NCI-H510A treated with DMSO at 0.1 percent for 48 hours (cell line): ENCODE measurements at regions not wholly inside any gene's neighbourhood (a gene's known extent, or its start where the extent isn't known, plus 50 kb on each side); places are given as distances from the start of the nearest gene placed in this dataset.
"Not testable (repeated sequence)": the region's sequence is repeated elsewhere in the genome, so short reads cannot be mapped to it uniquely, and the experiment has no call there.

Experiments
- DNase-seq: peaks from one replicate; lab custom pipeline; 2025; lab: John Stamatoyannopoulos, UW

DNA sequence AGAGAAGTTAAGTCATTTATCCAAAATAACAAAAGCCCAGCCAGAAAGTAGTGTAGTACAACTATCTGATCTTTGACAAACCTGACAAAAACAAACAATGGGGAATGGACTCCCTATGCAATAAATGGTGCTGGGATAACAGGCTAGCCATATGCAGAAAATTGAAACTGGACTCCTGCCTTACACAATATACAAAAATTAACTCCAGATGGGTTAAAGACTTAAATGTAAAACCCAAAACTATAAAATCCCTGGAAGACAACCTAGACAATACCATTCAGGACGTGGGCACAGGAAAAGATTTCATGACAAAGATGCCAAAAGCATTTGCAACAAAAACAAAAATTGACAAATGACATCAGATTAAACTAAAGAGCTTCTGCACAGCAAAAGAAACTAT lies 561.4 kb upstream of the CHAC2 start:
- DNase-seq = not testable (repeated sequence)

DNA sequence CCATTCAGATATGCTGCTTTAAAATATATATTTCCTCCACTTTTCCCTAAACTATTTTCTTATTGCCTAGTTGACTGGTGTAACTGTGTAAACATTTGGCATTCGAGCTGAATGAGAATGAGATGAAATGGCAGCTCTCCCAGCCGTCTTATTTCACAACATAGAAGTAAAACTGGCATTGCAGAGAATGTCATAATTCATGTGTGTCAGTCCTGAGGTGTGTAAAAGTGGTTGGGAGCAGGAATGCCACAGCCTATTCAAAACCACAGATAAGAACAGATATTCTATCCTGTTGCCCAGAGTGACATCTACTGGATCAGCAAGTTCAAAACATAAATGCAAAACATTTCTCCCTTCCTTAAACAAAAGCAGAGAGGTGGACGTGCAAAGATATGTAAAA lies 565.5 kb upstream of the CHAC2 start:
- DNase-seq = peak; percentile 63

DNA sequence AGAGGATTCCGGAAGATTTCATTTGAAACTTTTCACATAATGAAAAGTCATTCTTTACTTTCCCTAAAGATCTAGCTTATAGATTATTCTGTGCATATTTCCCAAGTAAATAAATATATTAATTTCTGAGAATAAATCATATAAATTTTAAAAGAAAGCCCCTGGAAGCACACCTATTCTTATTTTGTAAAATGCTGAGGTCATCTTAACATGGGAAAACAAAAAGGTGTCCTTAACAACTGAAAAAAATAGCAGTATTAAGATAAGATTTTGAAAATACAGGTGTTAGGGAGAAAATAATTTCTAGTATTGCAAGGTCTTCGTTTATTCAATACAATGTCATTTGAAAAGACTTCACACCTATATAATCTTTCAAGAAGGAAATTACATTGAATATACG lies 567.5 kb upstream of the CHAC2 start:
- no peak for DNase-seq

DNA sequence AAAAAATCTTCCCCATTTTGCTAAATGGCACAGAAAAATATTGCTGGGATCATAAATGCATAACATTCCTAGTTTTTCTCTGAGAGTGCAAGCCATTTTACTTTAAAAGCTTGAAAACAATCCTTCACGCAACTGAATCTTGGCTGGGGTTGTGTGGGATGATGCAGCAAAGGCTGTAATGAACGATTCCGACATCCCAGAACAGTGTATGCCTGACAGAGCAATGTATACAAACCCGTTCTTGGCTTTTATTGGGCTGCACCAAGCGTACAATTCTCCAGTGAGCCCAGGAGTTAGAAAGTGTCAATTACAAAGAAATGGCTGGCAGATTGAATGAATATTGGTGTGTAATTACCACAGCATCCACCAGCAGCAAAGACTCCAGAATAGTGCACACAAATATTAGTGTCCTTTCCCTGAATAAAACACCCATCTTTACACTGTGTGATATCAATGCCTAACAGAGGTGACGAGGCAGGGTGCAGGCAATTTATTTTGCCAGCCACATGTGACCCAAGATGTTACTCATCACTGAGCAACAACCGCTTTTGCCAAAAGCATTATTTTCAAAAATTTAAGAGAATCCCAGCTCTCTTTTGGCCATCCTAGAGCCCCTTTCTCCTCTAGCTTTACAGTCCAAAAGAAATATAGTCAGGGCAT lies 578.6 kb upstream of the CHAC2 start:
- DNase-seq = no peak

DNA sequence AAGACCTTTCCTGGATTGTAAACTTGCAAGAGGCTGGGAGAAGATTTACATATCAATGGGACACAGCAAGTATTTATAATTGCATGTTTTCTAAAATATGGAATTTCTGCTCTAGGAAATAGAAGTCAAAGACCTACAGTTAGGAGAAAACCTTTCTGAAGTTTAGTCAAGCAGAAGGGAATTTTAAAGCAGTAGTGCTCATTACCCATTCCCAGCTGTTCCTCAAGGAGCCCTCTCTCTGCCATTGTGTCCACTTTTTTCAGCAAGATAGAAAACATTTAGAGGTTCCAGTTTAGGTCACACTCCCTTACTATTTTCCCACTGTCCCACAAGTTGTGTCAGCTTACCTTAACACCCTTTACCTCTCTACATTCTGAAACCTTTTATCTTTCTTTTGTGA lies 584.0 kb upstream of the CHAC2 start:
- DNase-seq = no peak

DNA sequence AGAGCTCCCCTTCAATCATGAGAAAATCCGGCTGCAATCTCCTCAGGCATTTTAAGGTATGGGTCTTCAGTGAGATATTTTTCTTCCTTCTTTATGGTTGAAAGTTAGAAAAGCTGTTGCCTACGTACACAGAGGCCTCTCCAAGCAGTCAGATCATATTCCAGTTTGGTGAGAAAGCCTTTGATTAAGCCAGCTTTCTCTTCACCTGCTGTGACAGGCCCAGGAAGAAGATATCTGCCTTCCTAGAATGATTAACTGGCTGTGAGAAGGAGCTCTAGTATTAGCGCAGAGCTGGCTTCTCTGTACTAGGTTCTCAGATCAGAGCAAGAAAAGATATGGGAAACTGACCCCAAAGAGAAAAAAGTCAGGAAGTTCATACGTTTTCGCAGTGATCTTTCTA lies 585.0 kb upstream of the CHAC2 start:
- DNase-seq = peak; percentile 13

DNA sequence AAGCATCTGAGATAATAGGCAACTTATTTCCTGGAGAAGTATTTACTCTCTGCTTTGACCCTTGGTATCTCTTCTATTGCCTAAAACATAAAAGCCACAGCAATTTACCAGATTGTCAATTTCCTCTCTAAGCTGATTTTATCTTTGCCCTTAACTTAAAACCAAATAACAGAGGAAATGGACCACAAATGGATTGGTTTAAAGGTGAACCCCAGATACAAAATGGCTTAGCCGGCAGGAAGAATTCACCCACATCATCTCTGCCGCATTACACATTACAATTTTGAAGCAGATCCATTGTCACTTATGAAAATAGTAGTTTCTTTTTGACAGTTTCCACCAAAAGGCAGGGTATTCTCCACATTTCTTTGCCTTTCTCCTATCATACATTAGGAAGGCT lies 585.8 kb upstream of the CHAC2 start:
- no peak for DNase-seq

DNA sequence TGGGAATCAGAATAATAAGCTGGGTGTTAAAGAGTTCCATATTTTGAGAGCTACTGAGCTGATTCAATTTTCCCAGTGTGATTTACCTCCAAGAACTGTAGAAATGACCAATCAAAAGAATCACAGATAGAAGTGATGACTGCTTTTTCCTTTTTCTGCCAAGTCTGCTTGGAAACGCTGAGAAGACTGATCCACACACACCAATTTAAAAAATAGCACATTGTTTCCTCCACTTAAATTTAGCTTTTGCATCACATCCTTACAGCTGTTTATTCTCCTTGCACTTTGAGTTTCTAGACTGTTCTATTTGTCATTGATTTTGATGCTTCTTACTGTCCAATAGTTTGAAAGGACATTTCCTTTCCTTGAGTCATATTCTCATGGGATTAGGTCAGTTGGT lies 590.3 kb upstream of the CHAC2 start:
- DNase-seq = no peak

DNA sequence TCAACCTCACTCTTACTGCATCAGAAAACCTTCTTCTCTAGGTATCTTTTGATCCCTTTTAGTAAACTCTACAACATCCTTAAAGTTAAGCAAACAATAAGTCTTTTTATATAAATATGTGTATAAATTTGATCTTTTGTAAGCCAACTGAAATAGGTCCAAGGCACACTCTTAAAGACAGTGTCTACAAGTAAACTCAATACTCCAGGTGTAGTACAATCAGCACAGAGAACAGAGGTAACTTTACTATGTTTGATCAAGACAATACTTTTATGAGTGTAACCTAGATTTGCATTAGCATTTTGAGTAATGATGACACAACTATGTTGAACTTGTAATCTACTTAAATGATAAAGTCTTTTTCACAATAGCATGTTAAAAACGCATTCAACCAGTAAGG lies 593.1 kb upstream of the CHAC2 start:
- DNase-seq = no peak

DNA sequence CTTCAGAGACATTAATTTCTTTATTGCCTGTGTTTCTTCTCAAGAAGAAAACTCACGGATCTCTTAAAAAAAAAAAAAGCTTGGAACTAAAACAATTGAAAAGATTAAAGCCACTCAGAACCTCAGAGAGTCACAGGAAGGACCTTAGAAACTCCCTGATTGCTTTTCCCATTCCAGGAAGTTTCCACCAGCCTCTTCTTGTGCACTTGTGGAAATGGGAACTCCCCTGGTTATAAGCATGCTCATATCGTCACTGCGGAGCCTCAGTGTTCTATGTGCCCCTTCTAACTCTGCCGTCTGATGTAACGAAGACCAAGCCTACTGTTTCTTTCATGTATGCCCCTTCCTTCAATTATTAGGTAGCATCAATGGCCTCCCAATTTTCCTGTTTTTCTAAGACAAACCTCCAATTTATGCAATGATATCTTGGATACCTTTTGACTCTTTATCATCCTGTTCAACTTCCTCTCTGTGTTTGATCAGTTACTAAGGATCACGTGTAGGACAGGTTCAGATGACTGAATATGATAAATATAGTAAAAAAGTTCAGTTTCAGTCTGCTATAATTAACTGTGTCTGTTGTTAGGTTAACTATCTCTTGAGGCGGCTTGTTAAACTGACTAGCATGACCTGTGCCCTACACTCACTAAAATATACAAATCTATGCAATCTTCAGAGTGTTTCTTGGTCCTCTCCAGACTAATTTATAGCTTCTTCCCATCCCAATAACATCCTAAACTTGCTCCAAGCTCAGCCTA lies 593.7 kb upstream of the CHAC2 start:
- no peak for DNase-seq

DNA sequence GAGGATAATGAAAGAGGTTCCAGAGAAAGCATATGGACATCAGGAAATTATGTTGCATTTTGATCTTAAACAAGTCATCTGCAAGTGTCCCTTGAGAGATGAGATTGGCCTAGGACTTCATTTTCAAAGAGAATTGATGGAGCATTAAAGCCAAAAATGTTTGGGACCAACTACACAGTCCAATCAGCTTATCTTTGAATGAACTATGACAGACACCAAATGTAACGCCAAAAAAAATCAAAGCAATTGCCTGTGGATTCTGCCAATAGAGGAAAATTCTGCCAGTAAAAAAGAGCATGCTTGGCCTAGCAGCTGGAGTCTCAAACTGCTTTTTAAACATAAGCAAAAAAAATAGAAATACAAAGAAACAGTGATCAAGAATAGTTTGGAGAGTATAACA lies 594.5 kb upstream of the CHAC2 start:
- DNase-seq = no peak

DNA sequence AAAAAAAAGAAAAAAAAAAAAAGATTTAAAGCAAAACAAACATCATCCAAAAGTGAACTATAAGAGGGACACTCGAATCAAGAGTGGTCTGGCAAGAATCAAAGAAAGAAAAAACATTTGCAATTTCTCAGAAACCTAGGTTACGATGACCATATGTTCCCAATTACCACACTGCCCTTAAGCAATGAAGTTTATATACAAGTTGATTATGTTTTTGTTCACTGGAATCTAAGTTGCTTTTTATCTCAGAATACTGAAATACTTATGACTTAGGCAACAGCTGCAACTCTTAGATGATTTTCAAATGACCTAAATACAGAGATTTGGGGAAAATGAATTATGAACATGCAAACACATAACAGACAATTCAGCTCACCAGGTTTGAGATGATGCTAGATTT lies 597.1 kb upstream of the CHAC2 start:
- DNase-seq = no peak

DNA sequence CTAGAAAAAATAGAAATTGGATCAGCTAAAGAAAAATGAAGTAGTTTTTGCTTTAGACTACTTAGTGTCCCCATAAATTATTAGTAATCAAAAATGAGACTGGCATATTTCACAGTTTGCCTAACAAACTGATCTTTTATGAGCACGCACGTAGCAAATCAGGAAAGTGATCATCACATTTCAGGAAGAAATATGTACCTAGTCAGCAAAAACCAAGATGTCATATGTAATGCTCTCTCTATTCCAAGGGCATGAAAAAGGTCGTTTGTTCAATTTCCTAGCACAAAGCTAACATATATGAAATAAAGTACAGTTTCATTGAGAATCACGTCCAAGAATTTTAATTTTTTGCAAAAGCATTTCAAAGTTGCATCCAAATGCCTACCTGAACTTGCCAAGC lies 600.4 kb upstream of the CHAC2 start:
- DNase-seq = no peak

DNA sequence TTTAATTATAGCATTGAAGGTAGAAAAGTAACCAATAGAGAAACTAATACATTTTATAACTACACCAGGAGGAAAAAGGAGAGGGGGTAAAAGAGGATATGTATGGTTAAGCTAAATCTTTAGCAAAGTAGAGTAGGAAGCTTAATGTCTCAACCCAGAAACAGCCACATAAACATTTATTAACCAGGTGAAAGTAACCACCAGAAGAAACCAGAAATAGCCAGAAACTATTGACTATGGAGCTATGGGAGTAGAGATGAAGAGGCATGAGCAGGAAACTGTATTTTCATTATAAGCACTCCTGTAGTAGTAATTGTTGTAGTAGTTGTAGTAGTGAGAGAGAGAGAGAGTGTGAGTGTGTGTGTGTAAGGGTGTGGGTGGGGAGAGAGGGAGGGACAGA lies 617.5 kb upstream of the CHAC2 start:
- DNase-seq = no peak

DNA sequence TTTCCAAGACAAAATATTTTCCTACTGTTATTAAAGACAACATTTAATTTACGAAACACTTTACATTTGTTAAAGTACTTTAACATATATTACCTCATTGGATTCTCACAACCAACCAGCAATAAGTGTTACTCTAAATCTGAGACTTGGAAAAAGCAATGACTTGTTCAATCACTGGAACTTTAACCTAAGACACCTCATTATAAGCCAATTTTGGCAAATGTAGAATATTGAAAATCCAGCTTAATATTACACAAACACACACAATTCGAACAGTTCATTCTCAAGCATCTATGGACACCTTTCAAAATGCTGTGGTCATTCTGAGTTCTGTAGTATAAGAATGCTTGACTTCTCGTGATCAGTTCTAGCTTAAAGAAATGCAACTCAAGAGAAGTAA lies 619.4 kb upstream of the CHAC2 start:
- DNase-seq = no peak

DNA sequence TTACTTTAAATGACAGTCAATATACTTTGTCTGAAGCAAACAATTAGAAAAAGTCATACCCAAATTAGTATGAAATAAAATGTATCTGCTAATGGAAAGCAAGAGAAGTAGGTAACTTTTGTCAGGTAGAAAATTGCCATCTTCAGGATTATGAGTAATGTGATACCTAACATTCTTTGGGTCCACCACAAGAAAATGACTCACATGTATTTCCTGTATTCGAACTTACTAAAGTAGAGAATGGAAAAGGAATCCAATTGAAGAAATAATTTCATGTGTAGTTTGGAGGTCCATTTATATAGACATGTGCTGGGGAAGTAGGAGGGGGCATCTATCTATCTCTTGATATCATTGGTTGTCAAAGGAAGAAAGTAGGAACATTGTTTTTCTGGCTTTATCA lies 636.2 kb upstream of the CHAC2 start:
- no peak for DNase-seq

DNA sequence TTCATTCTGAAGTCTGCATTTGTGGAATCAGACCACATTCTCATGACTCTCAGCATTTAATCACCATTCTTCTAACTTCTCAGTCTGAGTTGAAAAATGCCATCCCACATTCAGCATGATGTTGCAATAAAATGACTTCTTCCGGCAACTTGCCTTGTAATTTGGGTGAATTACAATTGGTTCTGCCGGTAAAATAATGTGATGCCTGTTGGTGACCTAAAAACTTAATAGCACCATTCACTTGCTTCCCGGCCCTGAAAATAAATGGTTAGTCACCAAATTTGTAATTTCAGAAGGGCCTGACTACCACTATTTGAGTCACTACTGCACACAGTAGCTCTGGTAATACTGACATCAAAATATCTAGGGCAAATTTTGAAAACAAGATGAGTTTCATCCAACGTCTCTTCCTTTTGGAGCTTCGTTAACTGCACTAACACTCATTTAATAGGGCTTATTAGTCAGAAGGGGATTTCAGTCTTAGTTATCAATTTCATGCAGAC lies 637.1 kb upstream of the CHAC2 start:
- DNase-seq = no peak

DNA sequence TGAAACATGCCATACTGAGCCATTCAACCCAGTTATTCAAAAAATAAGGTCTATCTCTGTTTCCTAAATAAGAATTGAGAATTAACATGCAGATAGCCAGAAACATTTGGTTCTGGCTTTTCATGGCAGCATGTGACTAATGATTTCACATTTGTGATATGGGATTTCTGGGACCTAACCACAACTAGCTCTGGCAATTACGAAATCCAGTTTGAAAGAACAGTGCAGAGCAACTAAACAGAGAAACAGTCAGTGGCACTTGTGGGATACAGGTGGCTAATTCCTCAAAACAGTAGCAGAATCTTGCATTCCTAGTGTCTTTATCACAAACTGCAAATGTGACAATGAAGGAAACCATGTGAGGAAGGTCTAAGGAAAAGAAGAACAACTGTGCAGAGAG lies 637.8 kb upstream of the CHAC2 start:
- DNase-seq = no peak

DNA sequence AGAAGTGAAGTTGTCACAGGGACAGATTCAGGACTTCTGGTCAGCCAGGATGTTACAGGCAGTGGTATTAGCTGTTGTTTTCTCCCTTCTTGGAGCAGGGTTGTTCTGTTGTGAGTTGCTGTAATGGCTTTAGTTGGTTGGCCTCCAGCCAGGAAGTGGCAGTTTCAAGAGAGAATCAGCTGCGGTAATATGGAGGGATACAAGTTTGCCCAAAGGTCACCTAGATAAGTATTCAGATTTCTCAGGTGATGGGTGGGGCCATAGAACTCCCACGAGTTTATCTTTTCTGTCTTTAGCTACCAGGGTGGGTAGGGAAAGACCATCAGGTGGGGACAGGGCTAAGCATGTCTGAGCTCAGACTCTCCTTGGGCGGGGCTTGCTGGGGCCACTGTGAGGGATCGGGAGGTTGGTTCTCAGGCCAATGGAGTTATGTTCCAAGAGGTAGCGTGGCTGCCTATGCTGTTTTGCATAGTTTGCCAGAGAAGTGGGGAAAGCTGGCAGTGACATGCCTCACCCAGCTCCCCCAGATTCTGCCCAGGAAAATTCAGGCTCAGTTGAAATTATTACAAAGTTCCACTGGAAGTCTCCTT lies 640.4 kb upstream of the CHAC2 start:
- DNase-seq = no peak

DNA sequence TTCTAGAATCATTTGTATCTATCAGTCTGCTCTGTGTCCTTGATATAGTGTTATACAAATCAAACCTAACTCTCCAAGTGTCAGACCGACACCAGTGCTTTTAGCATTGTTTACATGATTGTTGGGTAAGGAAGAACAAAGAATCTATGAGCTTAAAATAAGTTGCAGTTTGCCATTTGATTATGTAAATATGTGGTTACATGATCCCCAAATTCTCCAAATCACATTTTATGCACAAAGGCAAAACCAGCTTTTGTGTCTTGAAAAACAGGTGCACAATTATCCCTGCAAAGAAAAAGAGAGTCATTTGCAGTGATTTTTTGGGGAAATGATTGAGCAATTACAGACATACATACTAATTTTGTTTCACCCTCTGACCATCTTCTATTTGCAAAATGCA lies 652.6 kb upstream of the CHAC2 start:
- no peak for DNase-seq

DNA sequence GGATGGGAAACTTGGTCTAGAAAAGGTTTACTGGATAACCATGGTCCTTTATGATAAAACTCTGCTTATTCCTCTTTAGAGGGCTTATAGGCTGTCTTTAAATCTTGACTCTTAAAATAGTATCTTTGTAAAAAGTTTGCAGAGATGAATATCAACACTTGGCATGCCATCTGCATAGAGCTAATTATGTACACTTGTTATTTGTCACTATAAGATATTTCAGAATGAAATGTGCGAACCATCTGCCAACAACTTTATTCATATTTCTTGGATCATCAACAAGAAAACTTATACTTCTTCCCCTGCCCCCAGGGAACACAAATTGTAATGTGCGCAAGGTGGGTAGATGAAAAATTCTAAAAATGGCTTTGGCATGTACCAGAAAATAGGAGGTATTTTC lies 653.0 kb upstream of the CHAC2 start:
- DNase-seq = no peak

DNA sequence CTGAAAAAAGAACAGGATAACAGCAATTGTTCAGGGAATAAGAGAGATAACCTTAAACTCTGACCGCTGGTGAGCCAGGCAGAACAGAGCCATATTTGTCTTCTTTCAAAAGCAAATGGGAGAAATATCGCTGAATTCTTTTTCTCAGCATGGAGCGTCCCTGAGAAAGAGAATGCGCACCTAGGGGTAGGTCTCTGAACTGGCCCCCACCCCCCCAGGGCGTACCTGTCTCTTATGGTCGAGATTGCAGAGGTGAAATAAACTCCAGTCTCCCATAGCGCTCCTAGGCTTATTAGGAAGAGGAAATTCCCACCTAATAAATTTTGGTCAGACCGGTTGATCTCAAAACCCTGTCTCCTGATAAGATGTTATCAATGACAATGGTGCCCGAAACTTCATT lies 655.2 kb upstream of the CHAC2 start:
- not testable (repeated sequence) for DNase-seq

DNA sequence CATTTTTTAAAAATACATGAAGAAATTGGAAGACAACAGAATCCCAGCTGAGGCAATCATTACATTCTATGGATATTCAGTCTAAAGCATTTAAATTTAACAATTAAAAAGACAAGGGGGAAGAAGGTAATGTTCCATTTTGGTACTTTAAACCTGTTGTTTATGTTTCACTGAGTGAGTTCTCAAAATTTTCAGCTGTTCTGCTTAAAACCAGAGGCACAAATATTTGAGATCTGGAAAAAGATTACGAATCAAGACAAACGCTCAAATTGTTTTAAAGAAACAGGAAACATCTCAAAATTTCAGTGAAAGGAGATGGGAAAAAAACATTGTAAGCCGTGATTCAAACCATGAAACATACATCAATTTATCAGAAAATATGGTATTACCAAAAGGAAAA lies 656.2 kb upstream of the CHAC2 start:
- no peak for DNase-seq

DNA sequence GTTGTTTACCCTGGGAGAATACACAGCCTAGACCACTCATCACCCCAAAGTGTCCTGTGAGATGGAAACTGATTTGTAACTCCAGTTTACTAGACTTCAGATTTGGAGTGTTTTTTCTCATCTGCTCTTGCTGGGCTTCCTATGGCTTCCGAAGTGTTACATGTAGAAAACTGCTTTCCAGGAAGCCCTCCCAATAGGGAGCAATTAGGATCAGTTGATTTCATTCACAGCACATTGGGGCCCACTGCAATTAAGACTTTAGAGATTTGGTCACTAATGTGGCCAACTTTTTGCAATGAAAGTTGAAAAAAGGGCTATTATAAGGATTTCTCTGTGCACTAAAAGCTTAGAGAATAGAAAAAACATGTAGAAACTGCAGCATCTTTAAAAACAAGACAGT lies 656.6 kb upstream of the CHAC2 start:
- no peak for DNase-seq
